Aorta (tissue), 5 donors: ENCODE measurements at regions not wholly inside any gene's neighbourhood (a gene's known extent, or its start where the extent isn't known, plus 50 kb on each side); places are given as distances from the start of the nearest gene placed in this dataset.

Experiments
- ATAC-seq: fragments of 200-7000 bp; cut with Tn5 transposase; one replicate; pipeline ENCODE4 v1.9.1; 2022; ENCODE audit warnings: moderate library complexity; ENCODE audit not compliant: low FRiP score
- DNase-seq, 2 donors: peaks; one replicate each; pipeline ENCODE4 v3.0.0-alpha.2; 2020
- H3K27ac ChIP-seq, 2 donors: one replicate each; pipeline ENCODE4 v1.5.1; 2013; ENCODE audit warnings: low read length in 2 of 2, mild to moderate bottlenecking in 2 of 2, moderate library complexity in 2 of 2, control low read depth in 1 of 2, inconsistent platforms in 1 of 2, low read depth in 1 of 2
- H3K27me3 ChIP-seq, 2 donors: one replicate each; pipeline ENCODE4 v1.6.1; 2013; ENCODE audit warnings: control low read depth in 1 of 2, low read length in 1 of 2, mild to moderate bottlenecking in 1 of 2, moderate library complexity in 1 of 2; ENCODE audit not compliant: insufficient read depth in 2 of 2, control insufficient read depth in 1 of 2
- H3K36me3 ChIP-seq, 2 donors: one replicate each; pipeline ENCODE4 v1.6.1; 2013; ENCODE audit warnings: control low read depth in 1 of 2, low read length in 1 of 2, mild to moderate bottlenecking in 1 of 2; ENCODE audit not compliant: insufficient read depth in 2 of 2, control insufficient read depth in 1 of 2
- H3K4me1 ChIP-seq, 2 donors: one replicate each; pipeline ENCODE4 v1.6.1; 2013; ENCODE audit warnings: low read length in 2 of 2, control low read depth in 1 of 2, mild to moderate bottlenecking in 1 of 2, moderate library complexity in 1 of 2; ENCODE audit not compliant: insufficient read depth in 2 of 2, control insufficient read depth in 1 of 2
- H3K4me3 ChIP-seq, 2 donors: one replicate each; pipeline ENCODE4 v1.5.1; 2013; ENCODE audit warnings: low read length in 2 of 2, control low read depth in 1 of 2, mild to moderate bottlenecking in 1 of 2
- H3K9me3 ChIP-seq: one replicate; pipeline ENCODE4 v1.6.1; 2013; ENCODE audit warnings: mild to moderate bottlenecking, low read length; ENCODE audit not compliant: control insufficient read depth
- WGBS, 2 donors: extraction: QIAGEN DNeasy Blood & Tissue Kit; methylation state at CpG; one replicate each; pipeline ENCODE4 v1.1.7; 2013; 5-methylcytosine and 5-hydroxymethylcytosine counted together
- intact Hi-C, 2 donors: fragments of 100-400 bp; cut with DNase I; formaldehyde crosslinking; loops; one replicate each; pipeline versions ENCODE4 v1.14.2 to v1.15.0; 2022
- donor health status: healthy with polysubstance abuse.
- donor health status: Bipolar disorder and iron deficiency.
- donor health status: DM: no; HTN: no; CAD: no.
- donor health status: DM: no; HTN: no; CAD: no.
- donor health status: DM: yes; HTN: yes; CAD: no.

DNA sequence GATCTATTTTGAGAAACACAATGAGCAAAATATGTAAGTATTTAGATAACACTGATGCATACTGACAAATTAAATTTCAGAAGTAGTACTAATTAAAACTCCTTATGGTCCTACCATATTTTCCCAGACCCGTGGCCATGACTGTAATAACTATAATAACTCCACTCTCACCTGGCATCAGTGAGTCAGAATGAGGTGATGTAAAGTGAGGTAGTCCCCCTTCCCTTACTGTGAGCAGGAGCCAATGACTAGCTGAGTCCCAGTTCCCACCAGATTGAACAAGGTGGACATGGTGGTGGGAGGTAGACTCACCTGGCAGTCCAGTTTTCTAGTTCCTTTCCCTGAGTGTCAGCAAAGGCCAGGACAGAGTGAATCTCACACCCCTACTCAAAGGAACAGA, 630.5 kb upstream of the IGFBP3 start:
- Histone ChIP-seq H3K9me3 (no peaks in the 10 kb centered on the region), H3K4me3 (no peak overlapping the region), H3K27me3 (no peaks in the 10 kb centered on the region), H3K27ac (no peak overlapping the region), H3K36me3 (no peaks in the 10 kb centered on the region), H3K4me1 (no peaks in the 10 kb centered on the region)
- DNase-seq (no peak), ATAC-seq (no peak)
- intact Hi-C loops = no loop called here
- 91 to 93% methylated on average over 1 of the region's 1 CpG for WGBS, 2 donors

DNA sequence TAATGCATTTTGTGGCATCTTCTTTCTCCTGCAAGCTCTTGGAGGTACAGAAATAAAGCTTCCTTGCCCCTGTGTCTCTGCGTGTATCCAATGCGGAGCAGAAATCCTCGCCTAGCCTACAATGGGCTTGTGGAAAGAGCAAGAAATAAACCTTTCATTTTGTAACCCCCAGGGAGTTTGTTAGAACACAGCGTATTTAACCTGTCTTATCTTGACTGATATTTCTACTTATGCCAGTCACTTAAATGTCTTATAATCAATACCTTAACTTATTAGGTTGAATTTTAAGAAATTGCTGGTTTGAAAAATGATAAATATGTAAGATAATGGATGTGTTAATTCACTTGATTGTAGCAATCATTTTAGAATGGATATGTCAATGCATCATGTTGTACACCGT, 629.8 kb upstream of the IGFBP3 start:
- DNase-seq = no peak
- ATAC-seq = no peak
- Histone ChIP-seq H3K36me3 (no peaks in the 10 kb centered on the region), H3K4me3 (no peak overlapping the region), H3K4me1 (no peaks in the 10 kb centered on the region), H3K27ac (no peak overlapping the region), H3K9me3 (no peaks in the 10 kb centered on the region), H3K27me3 (no peaks in the 10 kb centered on the region)
- 69 to 81% methylated on average over 5 of the region's 5 CpGs for WGBS, 2 donors
- intact Hi-C loops = no loop called here

DNA sequence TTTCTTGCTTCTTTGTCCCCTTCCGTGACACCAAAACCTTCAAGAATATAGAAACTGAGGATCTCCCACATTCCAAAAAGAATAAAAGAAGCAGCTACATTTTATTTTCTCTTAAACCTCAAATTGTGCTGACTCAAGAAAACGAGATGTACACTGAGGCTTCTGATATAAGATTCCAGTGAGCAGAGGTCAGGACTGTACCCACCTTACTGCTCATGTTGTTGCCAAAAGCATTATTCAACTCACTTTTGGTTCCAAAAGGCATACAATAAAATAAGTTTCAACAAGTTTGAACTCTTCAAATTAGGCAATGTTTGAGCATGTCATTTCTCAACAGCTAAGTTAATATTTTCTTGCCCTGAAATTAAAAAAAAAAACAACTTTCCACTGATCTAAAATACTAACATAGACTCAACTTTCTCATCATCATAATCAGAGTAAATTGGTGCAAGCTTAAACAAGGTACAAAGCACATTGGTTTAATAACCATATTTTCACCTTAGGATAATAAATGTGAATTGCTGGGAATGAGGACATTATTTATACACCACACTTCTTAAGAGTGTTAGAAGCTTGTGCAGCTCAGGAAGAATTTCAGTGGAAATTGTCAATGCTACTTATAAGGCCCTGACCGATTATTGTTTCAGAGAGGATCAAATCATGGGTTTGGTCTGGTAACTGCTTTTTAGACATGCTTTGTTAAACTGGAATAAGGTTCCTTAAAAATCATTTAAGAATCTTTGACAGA, 629.0 kb upstream of the IGFBP3 start:
- intact Hi-C loops = no loop called here
- no peaks in the 10 kb centered on the region for H3K9me3 ChIP-seq
- no peak overlapping the region for H3K27ac ChIP-seq
- H3K27me3 ChIP-seq = no peaks in the 10 kb centered on the region
- 87% methylated on average over 3 of the region's 3 CpGs for WGBS, 2 donors
- H3K4me1 ChIP-seq = no peaks in the 10 kb centered on the region
- DNase-seq (no peak), ATAC-seq (no peak)
- no peak overlapping the region for H3K4me3 ChIP-seq
- H3K36me3 ChIP-seq = no peaks in the 10 kb centered on the region

DNA sequence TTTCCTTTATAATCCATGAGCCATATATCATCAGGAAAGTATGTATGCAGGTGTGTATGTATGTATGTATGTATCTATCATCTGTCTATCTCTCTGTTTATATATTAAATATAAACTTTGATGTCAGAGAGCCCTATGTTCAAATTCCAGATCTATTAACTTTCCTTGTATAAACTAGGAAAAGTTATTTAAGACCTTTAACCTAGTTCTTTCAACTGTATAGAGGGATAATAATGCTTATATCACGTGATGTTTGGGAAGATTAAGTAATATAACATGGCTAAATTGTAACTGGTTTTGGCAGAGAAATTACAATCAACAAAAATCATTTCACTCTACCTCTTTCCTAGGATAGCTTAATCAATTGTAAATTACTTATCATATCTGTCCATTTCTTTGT, 628.3 kb upstream of the IGFBP3 start:
- DNase-seq (no peak), ATAC-seq (no peak)
- H3K4me3 ChIP-seq = no peak overlapping the region
- no peaks in the 10 kb centered on the region for H3K27me3 ChIP-seq
- intact Hi-C loops = no loop called here
- 69 to 89% methylated on average over 1 of the region's 1 CpG for WGBS, 2 donors
- no peaks in the 10 kb centered on the region for H3K4me1 ChIP-seq
- no peaks in the 10 kb centered on the region for H3K9me3 ChIP-seq
- H3K36me3 ChIP-seq = no peaks in the 10 kb centered on the region
- no peak overlapping the region for H3K27ac ChIP-seq

DNA sequence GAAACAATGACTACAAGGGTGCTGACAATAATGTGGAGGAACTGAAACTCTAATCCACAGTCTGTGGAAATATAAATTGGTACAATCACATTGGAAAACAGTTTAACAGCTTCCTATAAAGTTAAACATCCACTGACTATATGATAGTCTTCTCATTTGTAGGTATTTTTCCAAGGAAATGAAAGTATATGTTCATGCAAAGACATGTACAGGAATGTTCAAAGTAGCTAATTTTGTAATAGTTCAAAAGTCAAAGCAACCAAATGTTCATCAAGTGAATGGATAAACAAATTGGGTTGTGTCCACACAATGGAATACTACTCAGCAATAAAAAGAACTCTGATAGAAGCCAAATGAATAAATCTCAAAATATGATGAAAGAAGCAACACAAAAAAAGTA, 626.0 kb upstream of the IGFBP3 start:
- no peaks in the 10 kb centered on the region for H3K36me3 ChIP-seq
- ATAC-seq (no peak), DNase-seq (no peak)
- intact Hi-C loops = no loop called here
- H3K4me3 ChIP-seq = no peak overlapping the region
- no peaks in the 10 kb centered on the region for H3K4me1 ChIP-seq
- no peaks in the 10 kb centered on the region for H3K9me3 ChIP-seq
- H3K27ac ChIP-seq = no peak overlapping the region
- H3K27me3 ChIP-seq = no peaks in the 10 kb centered on the region

DNA sequence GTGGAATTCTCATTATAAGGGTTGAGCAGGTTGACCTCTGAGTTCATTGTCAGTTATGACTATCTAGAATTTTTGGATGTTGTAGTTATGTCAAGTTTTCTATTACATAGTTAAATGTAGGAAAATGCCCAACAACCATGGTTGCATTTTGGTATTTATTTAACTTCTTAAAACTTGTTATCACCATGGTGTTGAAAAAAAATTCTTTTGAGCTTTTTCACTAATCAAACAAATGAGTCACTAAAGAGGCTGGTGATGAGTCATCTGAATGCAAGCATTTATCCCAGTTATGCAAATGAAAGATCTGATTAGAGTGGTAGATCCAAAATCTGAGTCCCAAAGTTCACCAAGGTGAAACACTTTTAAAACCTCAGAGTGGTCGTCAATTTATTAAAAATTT, 624.7 kb upstream of the IGFBP3 start:
- H3K9me3 ChIP-seq = no peaks in the 10 kb centered on the region
- intact Hi-C loops = no loop called here

DNA sequence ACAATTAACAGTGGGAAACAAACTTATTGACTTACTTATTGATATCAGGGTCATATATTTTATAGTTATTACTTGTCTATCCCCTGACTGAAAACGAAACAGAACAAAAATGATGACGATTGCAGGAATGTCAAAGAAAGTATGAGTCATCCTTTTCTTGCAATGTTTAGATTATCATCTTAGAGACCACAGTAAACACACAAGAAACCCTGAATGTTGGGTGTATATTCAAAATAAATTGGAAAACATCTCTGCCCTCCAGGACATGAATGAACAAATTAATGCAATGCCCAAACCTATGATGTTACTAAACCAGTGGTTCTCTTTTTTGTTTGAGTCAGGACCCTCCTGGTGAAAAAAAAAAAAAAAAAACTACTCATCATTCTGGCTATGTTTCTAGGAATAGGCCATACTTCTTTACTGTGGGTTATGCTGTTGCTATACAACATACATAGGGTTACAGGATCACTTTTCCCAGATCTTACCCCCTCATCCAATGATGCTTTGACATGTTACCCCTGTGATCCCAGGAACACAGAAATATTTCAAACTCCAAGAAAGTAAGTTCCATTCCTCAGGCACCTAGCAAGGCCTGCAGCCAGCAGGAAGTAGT, 623.4 kb upstream of the IGFBP3 start:
- no peaks in the 10 kb centered on the region for H3K4me1 ChIP-seq
- ATAC-seq (no peak), DNase-seq (no peak)
- intact Hi-C loops = no loop called here
- no peak overlapping the region for H3K4me3 ChIP-seq
- no peak overlapping the region for H3K27ac ChIP-seq
- 48 to 51% methylated on average over 2 of the region's 2 CpGs for WGBS, 2 donors
- no peaks in the 10 kb centered on the region for H3K36me3 ChIP-seq
- no peaks in the 10 kb centered on the region for H3K9me3 ChIP-seq
- H3K27me3 ChIP-seq = no peaks in the 10 kb centered on the region

More for the DNA sequence above, 624.7 kb upstream of the IGFBP3 start:
- no peak for ATAC-seq
- DNase-seq = no peak
- H3K4me3 ChIP-seq = no peak overlapping the region
- H3K27me3 ChIP-seq = no peaks in the 10 kb centered on the region
- no peaks in the 10 kb centered on the region for H3K36me3 ChIP-seq
- WGBS, 2 donors = 69 to 83% methylated on average over 1 of the region's 1 CpG
- no peaks in the 10 kb centered on the region for H3K4me1 ChIP-seq
- H3K27ac ChIP-seq = no peak overlapping the region

DNA sequence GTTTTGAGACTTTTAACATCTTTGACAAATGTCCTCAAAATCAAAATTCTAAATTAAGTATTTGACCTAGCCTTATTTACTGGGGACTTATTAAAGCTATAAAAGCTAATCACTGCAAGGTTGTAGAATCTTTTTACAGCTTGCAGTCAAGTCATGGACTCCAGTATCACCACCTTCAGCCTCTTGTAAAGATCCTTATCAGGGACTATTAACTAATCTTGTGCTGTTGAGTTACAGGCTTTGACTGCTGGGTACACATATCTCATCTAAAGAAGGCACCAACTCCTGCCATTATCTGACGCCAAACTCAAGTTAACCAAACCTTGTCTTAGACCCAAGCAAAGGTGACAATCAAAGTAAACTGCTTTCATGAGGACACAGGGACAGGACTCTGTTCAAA, 621.0 kb upstream of the IGFBP3 start:
- intact Hi-C loops = no loop called here
- Histone ChIP-seq H3K9me3 (no peaks in the 10 kb centered on the region), H3K4me1 (no peaks in the 10 kb centered on the region), H3K36me3 (no peaks in the 10 kb centered on the region), H3K27me3 (no peaks in the 10 kb centered on the region), H3K4me3 (no peak overlapping the region), H3K27ac (no peak overlapping the region)
- ATAC-seq (no peak), DNase-seq (no peak)
- WGBS, 2 donors = 92 to 100% methylated on average over 1 of the region's 1 CpG

DNA sequence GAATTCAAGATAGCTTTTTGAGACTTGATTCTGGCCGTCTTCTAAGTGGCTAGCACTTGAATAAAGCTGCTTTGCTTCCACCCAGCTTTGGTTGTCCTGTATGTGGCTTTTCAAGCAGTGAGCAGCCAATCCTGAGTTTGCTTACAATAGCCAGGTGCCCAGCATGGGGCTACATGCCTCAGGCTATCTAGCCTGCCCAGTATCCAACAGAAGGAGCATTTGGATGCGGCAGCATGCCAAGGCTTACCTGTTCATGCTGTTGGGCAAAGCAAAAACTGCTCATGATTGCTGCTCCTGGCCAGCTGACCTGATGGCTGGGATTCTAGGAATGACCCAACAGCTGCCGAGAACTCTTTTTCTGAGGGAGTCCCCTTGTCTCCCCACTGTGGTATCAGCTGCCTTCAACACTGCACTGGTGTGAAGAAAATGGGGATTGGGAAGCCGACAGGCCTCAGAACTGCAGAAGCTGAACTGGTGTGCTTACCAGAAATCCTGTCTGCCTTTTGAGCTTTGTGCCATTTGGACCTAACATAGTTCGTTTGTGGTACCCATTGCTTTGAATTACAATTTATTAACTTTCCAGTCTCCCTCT, 618.9 kb upstream of the IGFBP3 start:
- no peak overlapping the region for H3K4me3 ChIP-seq
- no peaks in the 10 kb centered on the region for H3K4me1 ChIP-seq
- ATAC-seq (no peak), DNase-seq (no peak)
- H3K36me3 ChIP-seq = no peaks in the 10 kb centered on the region
- H3K27ac ChIP-seq = no peak overlapping the region
- 92 to 93% methylated on average over 5 of the region's 5 CpGs for WGBS, 2 donors
- no peaks in the 10 kb centered on the region for H3K27me3 ChIP-seq
- intact Hi-C loops = no loop called here
- no peaks in the 10 kb centered on the region for H3K9me3 ChIP-seq
